Sciatic nerve (tissue), 2 donors: ENCODE measurements at regions not wholly inside any gene's neighbourhood (a gene's known extent, or its start where the extent isn't known, plus 50 kb on each side); places are given as distances from the start of the nearest gene placed in this dataset.
"Not testable (repeated sequence)": the region's sequence is repeated elsewhere in the genome, so short reads cannot be mapped to it uniquely, and the experiment has no call there.

Experiments used
- ATAC-seq: fragments of 200-7000 bp; cut with Tn5 transposase; one replicate; pipeline ENCODE4 v1.9.1; 2020; ENCODE audit warnings: mild to moderate bottlenecking, moderate library complexity
- DNase-seq: peaks from one replicate; pipeline ENCODE4 v3.0.0-alpha.2; 2020; ENCODE audit warnings: low spot score
- intact Hi-C: fragments of 100-400 bp; cut with DNase I; formaldehyde crosslinking; loops from one replicate; pipeline ENCODE4 v1.14.2; 2022
- donor health status: DM: no; HTN: no; CAD: no.
- donor health status: DM: no; HTN: no; CAD: no.

- ATAC-seq (no peak), DNase-seq (no peak)
- intact Hi-C loops = no loop called here
Observed at GRCh38 chr7:49094866-49095265, 170.5 kb downstream of the CDC14C start.

GRCh38 chr7:49099587-49100326, 175.4 kb downstream of the CDC14C start:
- DNase-seq (no peak), ATAC-seq (peak; percentile 13)
- intact Hi-C loops = no loop called here

GRCh38 chr7:49100908-49101740, 176.8 kb downstream of the CDC14C start:
- intact Hi-C loops, DNase-seq, ATAC-seq: not testable (repeated sequence)

GRCh38 chr7:49102411-49102810, 178.1 kb downstream of the CDC14C start:
- ATAC-seq (no peak), DNase-seq (no peak)
- intact Hi-C loops = no loop called here

- intact Hi-C loops = no loop called here
- DNase-seq (no peak), ATAC-seq (no peak)
Observed at GRCh38 chr7:49111706-49112105, 187.4 kb downstream of the CDC14C start.

- ATAC-seq = no peak
- intact Hi-C loops = no loop called here
Observed at GRCh38 chr7:49112222-49112621, 187.9 kb downstream of the CDC14C start.

GRCh38 chr7:49112647-49113046, 188.3 kb downstream of the CDC14C start:
- ATAC-seq (no peak), DNase-seq (no peak)
- intact Hi-C loops = no loop called here

More at GRCh38 chr7:49112222-49112621, 187.9 kb downstream of the CDC14C start:
- DNase-seq = no peak

GRCh38 chr7:49119706-49120105, 195.4 kb downstream of the CDC14C start:
- no peak for ATAC-seq
- intact Hi-C loops = loop anchor here (2.0 kb wide), 1 partner anchor 47 kb away; no protein-coding TSS in a partner anchor
- no peak for DNase-seq

GRCh38 chr7:49125246-49125645, 200.9 kb downstream of the CDC14C start:
- no peak for ATAC-seq
- intact Hi-C loops = no loop called here
- no peak for DNase-seq

GRCh38 chr7:49127359-49127913, 203.1 kb downstream of the CDC14C start:
- intact Hi-C loops = no loop called here
- DNase-seq = no peak
- no peak for ATAC-seq

- no peak for DNase-seq
- intact Hi-C loops = no loop called here
- no peak for ATAC-seq
Observed at GRCh38 chr7:49137978-49138377, 213.6 kb downstream of the CDC14C start.

- DNase-seq (no peak), ATAC-seq (no peak)
- intact Hi-C loops = no loop called here
Observed at GRCh38 chr7:49150486-49150885, 226.1 kb downstream of the CDC14C start.

- ATAC-seq (no peak), DNase-seq (no peak)
- intact Hi-C loops = no loop called here
Observed at GRCh38 chr7:49151146-49151545, 226.8 kb downstream of the CDC14C start.

- ATAC-seq (no peak), DNase-seq (no peak)
- intact Hi-C loops = no loop called here
Observed at GRCh38 chr7:49158321-49158720, 234.0 kb downstream of the CDC14C start.

- DNase-seq (no peak), ATAC-seq (no peak)
- intact Hi-C loops = no loop called here
Observed at GRCh38 chr7:49159536-49159935, 235.2 kb downstream of the CDC14C start.

- intact Hi-C loops = loop anchor here (2.0 kb wide), 1 partner anchor 46 kb away; no protein-coding TSS in a partner anchor
- DNase-seq (no peak), ATAC-seq (no peak)
Observed at GRCh38 chr7:49166441-49166840, 242.1 kb downstream of the CDC14C start.

- DNase-seq (no peak), ATAC-seq (no peak)
- intact Hi-C loops = no loop called here
Observed at GRCh38 chr7:49172639-49173038, 248.3 kb downstream of the CDC14C start.

GRCh38 chr7:49174396-49174795, 250.0 kb downstream of the CDC14C start:
- intact Hi-C loops = no loop called here
- DNase-seq (no peak), ATAC-seq (no peak)

- DNase-seq (no peak), ATAC-seq (no peak)
- intact Hi-C loops = no loop called here
Observed at GRCh38 chr7:49187543-49188268, 263.4 kb downstream of the CDC14C start.
